Muscle layer of colon (tissue), 2 donors: ENCODE measurements at regions not wholly inside any gene's neighbourhood (a gene's known extent, or its start where the extent isn't known, plus 50 kb on each side); places are given as distances from the start of the nearest gene placed in this dataset.

Experiments
- H3K27ac ChIP-seq: one replicate; pipeline ENCODE4 v1.7.0; 2013; ENCODE audit warnings: low read depth, mild to moderate bottlenecking, low read length, moderate library complexity
- H3K27me3 ChIP-seq, 2 donors: one replicate each; pipeline ENCODE4 v1.7.0; 2013; ENCODE audit warnings: low read length in 2 of 2, mild to moderate bottlenecking in 2 of 2; ENCODE audit not compliant: insufficient read depth in 2 of 2, control insufficient read depth in 1 of 2
- H3K36me3 ChIP-seq: one replicate; pipeline ENCODE4 v1.7.0; 2013; ENCODE audit warnings: mild to moderate bottlenecking, low read length; ENCODE audit not compliant: insufficient read depth
- H3K4me1 ChIP-seq: one replicate; pipeline ENCODE4 v1.7.0; 2013; ENCODE audit warnings: mild to moderate bottlenecking, low read length; ENCODE audit not compliant: insufficient read depth
- H3K4me3 ChIP-seq, 2 donors: one replicate each; pipeline ENCODE4 v1.7.0; 2013; ENCODE audit warnings: low read length in 2 of 2, low read depth in 1 of 2, mild to moderate bottlenecking in 1 of 2, moderate library complexity in 1 of 2
- H3K9ac ChIP-seq: one replicate; pipeline ENCODE4 v1.7.0; 2013; ENCODE audit warnings: low read length
- H3K9me3 ChIP-seq: one replicate; pipeline ENCODE4 v1.7.0; 2013; ENCODE audit warnings: mild to moderate bottlenecking, low read length
- donor health status: abdominal sarcoma.
- donor health status: Adenocarcinoma of cecum.

DNA sequence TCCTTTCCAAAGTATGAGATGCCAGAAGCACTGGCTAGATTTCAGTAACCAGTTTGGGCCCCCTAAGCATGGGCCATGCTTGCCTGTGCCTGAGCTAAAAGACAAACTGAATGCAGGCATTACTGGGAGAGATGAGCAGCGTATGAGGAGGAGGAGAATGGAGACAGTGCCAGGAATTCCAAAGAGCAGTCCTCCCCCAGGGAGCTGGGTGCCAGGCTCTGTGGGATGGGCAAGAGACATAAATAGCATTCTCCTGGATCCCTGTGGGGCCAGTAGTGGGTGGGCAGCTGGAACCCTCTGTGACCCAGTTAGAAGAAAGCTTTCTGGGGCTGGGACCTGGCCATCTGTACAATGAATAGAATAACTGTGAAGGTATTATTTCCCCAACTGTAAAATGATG lies 235.6 kb downstream of the KCNA4 start:
- no peaks in the 10 kb centered on the region for H3K27me3 ChIP-seq
- no peak overlapping the region for H3K27ac ChIP-seq
- H3K4me3 ChIP-seq, result no peak overlapping the region

DNA sequence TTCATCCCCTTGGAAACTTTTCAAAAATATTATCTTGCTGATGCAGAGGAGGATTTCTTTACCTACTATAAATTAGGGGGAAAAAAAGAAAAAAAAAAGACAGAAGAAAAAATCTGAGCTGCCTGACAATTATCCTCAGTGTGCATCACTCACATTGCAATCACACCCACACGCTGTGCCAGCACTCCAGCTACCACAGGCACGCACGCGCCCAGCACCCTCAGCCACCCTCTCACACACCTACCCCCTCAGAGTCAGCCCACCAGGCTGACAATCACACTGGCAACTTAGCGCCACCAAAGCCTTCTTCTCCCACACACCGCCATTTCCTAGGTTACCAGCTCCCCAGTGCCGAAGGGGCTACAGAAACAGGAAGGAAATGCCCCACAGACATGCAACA lies 236.1 kb downstream of the KCNA4 start:
- H3K27me3 ChIP-seq, result no peaks in the 10 kb centered on the region
- H3K27ac ChIP-seq, result no peak overlapping the region
- no peaks in the 10 kb centered on the region for H3K9me3 ChIP-seq
- H3K36me3 ChIP-seq, result no peaks in the 10 kb centered on the region
- H3K4me3 ChIP-seq, result no peak overlapping the region
- H3K9ac ChIP-seq, result no peak overlapping the region
- H3K4me1 ChIP-seq, result no peaks in the 10 kb centered on the region

More for the DNA sequence above, 235.6 kb downstream of the KCNA4 start:
- no peaks in the 10 kb centered on the region for H3K36me3 ChIP-seq
- H3K9me3 ChIP-seq, result no peaks in the 10 kb centered on the region
- H3K9ac ChIP-seq, result no peak overlapping the region
- H3K4me1 ChIP-seq, result no peaks in the 10 kb centered on the region

DNA sequence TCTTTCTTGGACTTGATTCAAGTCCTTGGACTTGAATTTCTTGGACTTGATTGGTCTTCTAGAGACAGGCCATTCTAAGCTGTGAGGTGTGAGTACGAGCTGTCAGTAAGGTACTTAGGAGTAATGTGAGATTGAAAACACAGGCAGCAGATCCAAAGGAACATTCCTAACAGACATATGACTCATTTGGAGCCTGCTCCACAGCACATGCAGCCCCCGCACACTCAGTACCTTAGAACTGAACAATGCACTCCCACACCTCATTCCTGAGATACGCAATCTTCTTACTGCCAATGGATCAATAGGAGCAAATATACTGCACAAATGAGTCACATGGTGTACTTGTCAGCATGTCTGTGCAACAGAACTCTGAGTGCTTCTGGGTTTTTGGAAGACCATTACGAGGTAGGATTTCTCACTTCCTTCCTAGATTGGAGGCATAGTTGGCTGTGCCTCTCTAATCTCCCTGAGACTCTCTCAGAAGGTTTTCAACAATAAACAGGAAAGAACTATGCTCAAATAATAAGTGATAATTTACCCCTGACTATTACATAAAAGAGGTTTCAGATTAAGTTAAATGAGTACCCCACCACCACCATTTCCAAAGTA lies 243.1 kb downstream of the KCNA4 start:
- Histone ChIP-seq H3K4me3 (no peak overlapping the region), H3K9me3 (no peaks in the 10 kb centered on the region), H3K27ac (no peak overlapping the region), H3K27me3 (no peaks in the 10 kb centered on the region), H3K36me3 (no peaks in the 10 kb centered on the region), H3K9ac (no peak overlapping the region), H3K4me1 (no peaks in the 10 kb centered on the region)

DNA sequence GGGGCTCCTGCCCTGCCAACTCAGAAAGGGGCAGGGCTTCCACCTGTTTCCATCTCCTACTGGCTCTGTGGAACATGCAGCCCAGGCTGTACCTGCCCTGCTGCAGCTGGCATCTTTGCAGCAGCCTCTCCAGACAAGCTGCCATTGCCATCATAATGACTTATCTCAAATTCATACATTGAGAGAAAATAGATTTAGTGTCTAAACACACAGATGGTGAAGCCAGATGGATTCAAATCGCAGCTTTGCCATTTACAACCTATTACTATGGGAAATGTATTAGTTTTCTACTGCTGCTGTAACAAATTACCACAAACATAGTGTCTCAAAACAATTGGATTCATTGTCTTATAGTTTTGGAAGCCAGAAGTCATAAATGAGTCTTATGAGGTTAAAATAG lies 260.0 kb downstream of the KCNA4 start:
- Histone ChIP-seq H3K4me3 (no peak overlapping the region), H3K9me3 (no peaks in the 10 kb centered on the region), H3K9ac (no peak overlapping the region), H3K27me3 (no peaks in the 10 kb centered on the region), H3K4me1 (no peaks in the 10 kb centered on the region), H3K36me3 (no peaks in the 10 kb centered on the region), H3K27ac (no peak overlapping the region)

DNA sequence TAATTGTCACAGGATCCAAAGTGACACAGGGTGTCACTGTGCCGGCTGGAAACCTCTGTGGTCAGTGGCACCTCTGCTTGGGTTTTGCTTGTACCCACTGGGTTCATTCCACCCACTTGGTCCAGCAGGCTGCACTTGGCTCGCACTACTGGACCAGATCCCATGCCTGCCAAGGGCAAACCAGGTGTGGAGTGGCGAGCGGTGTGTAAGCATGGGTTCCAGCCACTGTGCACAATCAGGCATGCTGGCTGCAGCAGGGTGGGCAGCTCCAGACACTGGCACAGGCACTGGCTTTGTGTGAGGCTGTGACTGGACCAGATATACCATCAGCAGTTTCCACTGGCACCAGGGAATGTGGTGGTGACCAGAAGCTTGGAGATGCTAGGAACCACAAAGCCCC lies 261.4 kb downstream of the KCNA4 start:
- H3K27me3 ChIP-seq, result no peaks in the 10 kb centered on the region
- H3K9me3 ChIP-seq, result no peaks in the 10 kb centered on the region
- H3K36me3 ChIP-seq, result no peaks in the 10 kb centered on the region
- H3K4me3 ChIP-seq, result no peak overlapping the region
- H3K27ac ChIP-seq, result no peak overlapping the region
- no peaks in the 10 kb centered on the region for H3K4me1 ChIP-seq
- H3K9ac ChIP-seq, result no peak overlapping the region

DNA sequence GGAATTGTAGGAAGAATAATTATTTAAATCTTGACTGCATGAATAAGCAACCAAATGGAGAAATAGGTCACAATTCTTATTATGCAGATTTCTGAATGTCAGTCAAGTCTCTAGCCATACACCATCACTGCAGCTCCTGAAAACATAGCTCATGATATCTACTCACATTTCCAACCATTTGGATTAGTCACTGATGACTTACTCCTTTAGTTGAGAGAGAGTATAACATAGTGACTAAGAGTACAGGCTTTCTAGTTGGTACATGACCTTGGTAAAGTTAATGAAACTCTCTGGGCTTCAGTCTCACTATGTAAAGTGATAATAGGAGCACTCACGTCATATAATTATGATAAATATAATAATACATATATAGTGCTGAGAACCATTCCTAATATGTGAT lies 265.2 kb downstream of the KCNA4 start:
- no peaks in the 10 kb centered on the region for H3K36me3 ChIP-seq
- H3K9me3 ChIP-seq, result no peaks in the 10 kb centered on the region
- no peak overlapping the region for H3K9ac ChIP-seq
- no peak overlapping the region for H3K27ac ChIP-seq
- H3K27me3 ChIP-seq, result no peaks in the 10 kb centered on the region
- no peaks in the 10 kb centered on the region for H3K4me1 ChIP-seq
- H3K4me3 ChIP-seq, result no peak overlapping the region

DNA sequence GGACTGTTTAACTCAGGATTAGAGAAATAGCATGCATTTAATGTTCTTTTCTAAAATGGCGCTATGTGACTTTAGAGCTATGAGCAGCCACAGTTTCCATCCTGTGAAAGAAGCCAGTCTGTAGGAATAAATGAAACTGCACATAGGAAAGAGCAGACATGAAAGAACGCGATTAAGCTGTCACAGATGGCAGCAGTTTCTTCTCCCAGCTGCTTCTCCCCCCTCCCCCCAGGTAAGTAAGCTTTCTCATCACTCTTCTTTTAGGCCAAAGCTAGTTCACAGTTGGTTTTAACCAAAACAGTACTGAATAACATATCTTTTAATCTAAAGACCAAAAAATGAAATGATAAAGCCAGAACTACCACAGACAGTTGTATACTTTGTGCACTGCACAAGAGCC lies 266.4 kb downstream of the KCNA4 start:
- Histone ChIP-seq H3K4me3 (no peak overlapping the region), H3K27ac (no peak overlapping the region), H3K9ac (no peak overlapping the region), H3K27me3 (no peaks in the 10 kb centered on the region), H3K9me3 (no peaks in the 10 kb centered on the region), H3K4me1 (no peaks in the 10 kb centered on the region), H3K36me3 (no peaks in the 10 kb centered on the region)

DNA sequence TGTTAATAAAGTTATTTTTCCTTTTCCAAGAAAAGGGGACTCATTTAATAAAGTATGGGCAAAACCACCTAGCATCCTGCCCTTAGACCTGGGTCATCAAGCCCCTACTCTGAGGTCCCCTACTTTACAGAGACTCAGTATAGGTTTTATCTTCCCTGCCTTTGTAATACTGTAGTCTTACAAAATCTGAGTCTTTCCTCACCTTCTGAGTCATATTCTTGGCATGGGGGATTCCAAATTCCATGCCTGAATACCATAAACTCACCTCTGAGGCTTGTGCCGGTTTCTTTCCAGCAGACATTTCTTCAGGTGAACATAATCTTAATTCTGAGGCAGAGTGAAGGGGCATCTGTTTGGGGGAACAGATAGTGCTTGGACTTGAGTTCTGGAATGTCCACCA lies 282.5 kb downstream of the KCNA4 start:
- Histone ChIP-seq H3K4me1 (no peaks in the 10 kb centered on the region), H3K4me3 (no peak overlapping the region), H3K27me3 (no peaks in the 10 kb centered on the region), H3K27ac (no peak overlapping the region), H3K9ac (no peak overlapping the region), H3K9me3 (no peaks in the 10 kb centered on the region), H3K36me3 (no peaks in the 10 kb centered on the region)

DNA sequence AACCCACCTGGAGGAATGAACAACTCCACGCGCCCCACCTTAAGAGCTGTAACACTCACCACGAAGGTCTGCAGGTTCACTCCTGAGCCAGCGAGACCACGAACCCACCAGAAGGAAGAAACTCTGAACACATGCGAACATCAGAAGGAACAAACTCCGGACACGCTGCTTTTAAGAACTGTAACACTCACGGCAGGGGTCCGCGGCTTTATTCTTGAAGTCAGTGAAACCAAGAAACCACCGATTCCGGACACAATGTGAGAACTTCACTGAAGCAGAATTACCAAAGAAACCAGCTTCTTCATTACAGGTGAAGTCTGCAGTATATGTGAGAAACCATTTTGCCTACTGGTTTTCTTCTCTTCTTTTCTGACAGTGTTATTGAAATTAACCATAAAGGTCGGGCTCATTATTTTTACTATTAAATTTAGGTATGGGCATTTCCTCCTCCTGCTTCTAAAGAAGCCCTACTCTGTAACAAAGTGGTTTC lies 303.0 kb downstream of the KCNA4 start:
- no peaks in the 10 kb centered on the region for H3K36me3 ChIP-seq
- no peak overlapping the region for H3K4me3 ChIP-seq
- H3K27me3 ChIP-seq, result no peaks in the 10 kb centered on the region
- no peaks in the 10 kb centered on the region for H3K4me1 ChIP-seq
- no peak overlapping the region for H3K27ac ChIP-seq
- no peaks in the 10 kb centered on the region for H3K9me3 ChIP-seq
- no peak overlapping the region for H3K9ac ChIP-seq

DNA sequence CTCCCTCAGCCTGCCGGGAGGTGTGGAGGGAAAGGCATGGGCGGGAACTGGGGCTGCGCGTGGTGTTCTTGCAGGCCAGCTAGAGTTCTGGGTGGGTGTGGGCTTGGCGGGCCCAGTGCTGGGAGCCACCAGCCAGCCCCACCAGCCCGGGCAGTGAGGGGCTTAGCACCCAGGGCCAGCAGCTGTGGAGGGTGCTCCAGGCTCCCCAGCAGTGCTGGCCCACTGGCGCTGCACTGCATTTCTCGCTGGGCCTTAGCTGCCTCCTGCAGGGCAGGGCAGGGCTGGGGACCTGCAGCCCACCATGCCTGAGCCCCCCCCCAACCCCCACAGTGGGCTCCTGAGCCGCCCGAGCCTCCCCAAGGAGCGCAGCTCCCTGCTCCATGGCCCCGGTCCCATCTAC lies 304.2 kb downstream of the KCNA4 start:
- Histone ChIP-seq H3K4me3 (no peak overlapping the region), H3K4me1 (no peaks in the 10 kb centered on the region), H3K9ac (no peak overlapping the region), H3K9me3 (no peaks in the 10 kb centered on the region), H3K27ac (no peak overlapping the region), H3K36me3 (no peaks in the 10 kb centered on the region), H3K27me3 (no peaks in the 10 kb centered on the region)

DNA sequence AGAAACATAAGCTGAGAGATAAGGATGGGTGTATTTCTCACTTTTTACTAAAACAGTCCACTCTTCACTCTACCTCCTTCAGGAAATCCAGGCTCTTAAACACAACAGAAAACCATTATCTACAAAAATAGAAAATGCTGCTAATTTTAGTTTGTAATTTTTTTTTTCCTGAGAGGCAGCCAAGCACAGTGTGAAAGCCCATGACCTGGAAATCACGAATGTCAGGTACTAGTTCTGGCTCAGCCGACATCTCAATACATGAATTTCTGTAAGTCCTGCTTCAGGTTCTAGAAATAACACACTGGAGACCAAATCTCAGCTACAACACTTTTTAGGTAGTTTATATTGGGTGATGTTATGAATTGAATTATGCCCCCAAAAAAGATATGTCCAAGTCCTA lies 308.9 kb downstream of the KCNA4 start:
- Histone ChIP-seq H3K4me3 (no peak overlapping the region), H3K27me3 (no peaks in the 10 kb centered on the region), H3K9me3 (no peaks in the 10 kb centered on the region), H3K9ac (no peak overlapping the region), H3K27ac (no peak overlapping the region), H3K36me3 (no peaks in the 10 kb centered on the region), H3K4me1 (no peaks in the 10 kb centered on the region)

DNA sequence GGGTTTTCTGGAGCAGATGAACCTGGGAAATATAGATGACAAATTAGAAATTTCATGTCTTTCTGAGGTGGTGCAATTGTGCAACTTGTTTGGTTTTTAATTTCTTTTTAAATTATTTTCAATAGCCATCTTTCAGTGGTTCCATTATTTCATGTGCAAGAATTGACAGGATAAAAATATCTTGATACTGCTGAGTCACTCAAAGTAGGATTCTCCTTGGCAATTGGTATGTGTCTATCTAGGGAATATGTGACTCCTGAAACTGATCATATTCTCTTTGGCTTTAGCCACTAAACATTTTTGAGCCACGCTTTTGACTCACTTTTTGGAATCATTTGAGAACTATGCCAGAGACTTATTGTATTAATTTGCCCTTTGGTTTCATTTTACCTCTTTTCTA lies 331.5 kb downstream of the KCNA4 start:
- Histone ChIP-seq H3K4me3 (no peak overlapping the region), H3K4me1 (no peaks in the 10 kb centered on the region), H3K36me3 (no peaks in the 10 kb centered on the region)

More for the DNA sequence above, 331.5 kb downstream of the KCNA4 start:
- Histone ChIP-seq H3K9me3 (no peaks in the 10 kb centered on the region), H3K27me3 (no peaks in the 10 kb centered on the region), H3K9ac (no peak overlapping the region), H3K27ac (no peak overlapping the region)
